GM18507 (cell line): ENCODE measurements at regions not wholly inside any gene's neighbourhood (a gene's known extent, or its start where the extent isn't known, plus 50 kb on each side); places are given as distances from the start of the nearest gene placed in this dataset.

Source experiments
- DNase-seq: peaks from one replicate; pipeline ENCODE4 v3.0.0; 2011; ENCODE audit warnings: low read depth; ENCODE audit not compliant: insufficient read length; ENCODE audit errors: extremely low spot score
- FAIRE-seq: peaks from 2 replicates; lab custom pipeline; 2011; peaks lifted over from hg19 to GRCh38; lab: Jason Lieb, UNC

GRCh38 chr15:52984507-52984906 lies 194.4 kb upstream of the ONECUT1 start:
- FAIRE-seq, result no peak
- no peak for DNase-seq

DNA sequence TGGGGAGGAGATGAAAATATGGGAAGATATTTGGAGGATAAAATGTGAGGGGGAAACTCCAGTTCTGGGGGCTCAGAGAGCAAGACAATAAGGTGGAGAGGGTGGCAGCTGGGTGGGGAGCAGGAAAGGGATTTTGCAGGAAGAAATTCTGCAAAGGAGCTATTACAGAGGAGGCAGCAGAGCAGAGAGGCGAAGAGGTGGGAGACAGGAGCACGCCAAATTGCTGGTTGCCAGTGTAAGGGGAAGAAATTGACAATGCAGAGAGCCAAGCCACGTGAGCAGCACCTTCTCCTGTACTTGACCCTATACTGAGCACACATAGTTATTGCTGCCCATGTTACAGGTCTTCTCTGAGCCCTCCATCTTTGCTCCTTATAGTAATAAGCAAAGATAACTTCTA lies 190.3 kb upstream of the ONECUT1 start:
- FAIRE-seq (no peak), DNase-seq (no peak)

GRCh38 chr15:52976516-52977075 lies 186.5 kb upstream of the ONECUT1 start:
- FAIRE-seq, result no peak
- no peak for DNase-seq

DNA sequence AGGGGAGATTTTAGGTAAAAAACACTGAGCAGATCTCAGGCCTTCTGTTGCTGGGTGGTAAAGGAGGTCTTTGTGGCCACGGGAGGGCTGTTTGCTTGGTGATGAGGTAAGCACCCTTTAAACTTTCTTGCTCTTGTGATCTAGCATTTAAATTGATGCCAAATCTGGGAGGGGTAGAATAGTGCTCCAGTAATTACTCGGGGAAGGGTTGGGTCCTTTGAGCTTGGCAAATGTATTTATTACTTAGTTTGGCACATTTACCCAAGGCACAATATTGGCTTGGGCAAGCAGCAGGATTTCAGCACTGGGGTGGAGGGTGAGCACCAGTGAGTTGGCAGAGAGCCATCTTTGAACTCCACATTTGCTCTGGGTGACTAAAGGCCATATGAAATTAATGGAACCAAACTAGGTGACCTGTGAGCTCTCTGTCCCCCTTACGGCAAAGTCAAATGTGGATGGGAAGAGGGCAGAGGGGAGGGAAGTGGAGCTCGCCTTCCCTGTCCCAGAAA lies 185.9 kb upstream of the ONECUT1 start:
- FAIRE-seq, result no peak
- DNase-seq, result no peak

DNA sequence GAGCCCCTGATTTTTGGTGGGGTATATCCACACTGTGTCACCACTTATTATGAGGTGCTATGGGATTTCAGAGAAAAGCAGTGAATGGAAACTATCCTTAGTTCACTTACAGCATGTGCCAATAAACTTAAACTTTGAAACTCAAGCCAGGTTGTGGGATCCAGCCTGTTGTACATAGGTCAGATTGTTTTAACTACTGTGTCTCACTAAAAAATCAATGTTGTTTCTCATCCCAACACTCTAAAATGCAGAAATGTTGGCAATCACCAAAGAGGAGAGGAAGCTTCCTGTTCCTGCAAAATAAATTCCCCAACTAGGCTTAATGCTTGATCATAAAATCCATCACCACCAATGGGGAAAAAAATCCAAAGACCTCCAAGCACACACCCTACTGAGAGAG lies 173.7 kb upstream of the ONECUT1 start:
- FAIRE-seq, result no peak
- no peak for DNase-seq

DNA sequence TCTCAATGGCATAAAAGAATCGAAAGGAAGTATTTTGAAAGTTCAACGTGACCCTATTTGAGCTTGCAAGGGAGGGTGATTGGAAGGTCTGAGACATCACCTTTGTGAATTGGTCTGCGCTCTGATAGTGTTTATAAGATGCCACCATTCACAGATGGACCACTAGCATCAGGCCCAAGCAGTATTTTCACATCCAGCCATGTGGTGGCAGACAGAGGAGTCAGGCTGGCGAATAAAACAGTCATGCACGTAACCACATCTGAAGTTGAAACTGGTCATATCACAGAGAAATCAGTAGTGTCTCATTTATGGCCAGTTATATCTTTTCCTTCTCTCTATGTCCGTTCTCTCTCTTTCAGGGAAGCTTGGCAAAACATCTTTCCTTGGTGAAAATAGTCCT lies 170.1 kb upstream of the ONECUT1 start:
- DNase-seq, result no peak
- no peak for FAIRE-seq

DNA sequence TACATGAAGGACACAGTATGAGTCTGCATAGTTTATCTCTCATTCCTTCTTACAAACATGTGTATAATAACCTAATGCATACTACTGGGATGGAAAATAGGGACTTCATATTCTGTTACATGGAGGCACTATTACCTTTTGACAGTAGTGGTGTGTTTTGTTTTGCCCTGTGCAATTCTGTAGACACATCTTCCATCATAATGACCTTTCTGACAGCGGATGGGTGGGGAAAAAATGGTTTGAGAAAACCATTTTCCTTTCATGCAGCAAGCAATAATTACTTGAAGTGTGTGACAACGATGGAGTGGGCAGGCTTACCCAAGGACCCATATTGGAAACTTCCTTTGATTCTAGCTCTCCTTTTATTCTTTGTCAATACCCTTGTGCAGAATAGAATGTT lies 153.6 kb upstream of the ONECUT1 start:
- no peak for FAIRE-seq
- DNase-seq, result no peak

- FAIRE-seq (no peak), DNase-seq (no peak)
Observed at GRCh38 chr15:52936489-52936888, 146.4 kb upstream of the ONECUT1 start.

GRCh38 chr15:52925130-52925529 lies 135.0 kb upstream of the ONECUT1 start:
- no peak for FAIRE-seq

DNA sequence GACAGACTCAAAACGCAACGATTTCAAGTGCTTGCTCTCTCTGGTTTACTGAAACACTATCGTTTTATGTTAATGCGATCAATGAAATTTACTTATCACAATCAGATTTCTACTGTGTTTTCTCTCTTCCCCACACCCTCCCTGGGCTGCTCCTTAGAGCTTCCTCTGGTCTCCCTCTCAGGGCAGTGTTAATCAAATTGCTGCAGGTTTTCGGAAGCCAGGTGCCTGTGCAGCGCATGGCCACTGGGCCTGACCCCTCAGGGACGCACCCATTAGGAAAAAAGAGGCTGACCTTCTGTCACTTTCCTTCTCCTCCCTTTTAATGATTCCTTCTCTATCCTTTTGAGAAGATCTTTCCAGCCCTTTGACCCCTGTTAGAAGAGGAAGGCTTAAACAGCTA lies 134.5 kb upstream of the ONECUT1 start:
- no peak for DNase-seq
- FAIRE-seq, result no peak

More at GRCh38 chr15:52925130-52925529, 135.0 kb upstream of the ONECUT1 start:
- no peak for DNase-seq

DNA sequence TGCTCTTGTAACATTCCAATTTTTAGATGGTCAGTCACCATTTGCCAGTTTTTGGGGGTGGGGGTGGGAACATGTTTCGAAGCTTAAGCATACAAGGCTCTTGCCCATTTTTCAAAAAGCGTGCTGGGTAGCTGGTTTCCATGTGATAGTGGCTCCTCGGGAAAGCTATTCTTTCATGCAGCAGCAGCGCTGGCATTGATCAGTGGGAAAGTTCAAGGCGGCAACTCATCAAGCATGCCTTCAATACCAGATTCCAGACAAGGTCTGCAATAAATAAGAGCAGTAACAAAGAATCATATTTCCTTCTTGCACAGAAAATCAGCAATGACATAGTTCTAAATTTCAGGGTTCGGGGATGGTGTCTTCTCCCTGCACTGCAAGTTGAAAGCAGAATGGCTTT lies 133.5 kb upstream of the ONECUT1 start:
- DNase-seq (no peak), FAIRE-seq (no peak)

DNA sequence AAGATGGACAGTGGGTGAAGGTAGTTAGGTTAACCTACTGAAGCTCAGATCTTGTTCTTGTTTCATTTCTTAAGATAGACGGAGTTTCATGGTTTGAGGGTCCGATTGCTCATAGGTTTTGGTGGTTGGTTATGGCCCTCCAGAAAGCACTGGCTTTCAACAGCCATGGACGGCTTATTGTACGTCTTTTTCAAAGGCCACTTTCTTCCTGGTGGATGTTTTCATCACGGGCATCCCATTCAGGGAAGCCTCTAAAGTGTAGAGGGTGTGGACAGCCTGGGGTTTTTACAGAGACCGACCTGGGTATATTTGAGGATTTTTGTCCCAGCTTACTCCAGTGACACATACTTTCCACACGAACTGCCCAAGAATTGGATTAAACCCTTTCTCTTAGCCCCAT lies 132.7 kb upstream of the ONECUT1 start:
- DNase-seq (no peak), FAIRE-seq (no peak)

GRCh38 chr15:52912172-52912571 lies 122.0 kb upstream of the ONECUT1 start:
- no peak for DNase-seq
- FAIRE-seq, result no peak

DNA sequence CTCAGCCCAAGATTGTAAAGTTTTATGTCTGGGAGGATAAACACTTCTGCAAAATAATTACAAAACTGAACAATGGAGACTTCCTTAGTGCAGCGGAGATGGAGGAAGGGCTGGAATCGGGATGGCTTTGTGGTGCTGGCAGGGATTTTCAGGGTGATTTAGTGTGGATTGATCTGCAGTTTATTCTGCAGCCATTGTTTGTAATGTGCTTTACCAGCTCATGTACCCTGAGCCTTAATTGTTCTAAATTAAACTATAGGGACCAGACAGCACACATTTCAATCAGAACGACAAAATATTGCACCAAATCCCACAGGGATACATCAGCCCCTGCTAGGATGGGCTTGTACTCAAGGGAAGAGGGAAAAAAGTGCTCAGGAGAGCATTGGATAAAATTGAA lies 103.2 kb upstream of the ONECUT1 start:
- FAIRE-seq, result no peak
- DNase-seq, result no peak

DNA sequence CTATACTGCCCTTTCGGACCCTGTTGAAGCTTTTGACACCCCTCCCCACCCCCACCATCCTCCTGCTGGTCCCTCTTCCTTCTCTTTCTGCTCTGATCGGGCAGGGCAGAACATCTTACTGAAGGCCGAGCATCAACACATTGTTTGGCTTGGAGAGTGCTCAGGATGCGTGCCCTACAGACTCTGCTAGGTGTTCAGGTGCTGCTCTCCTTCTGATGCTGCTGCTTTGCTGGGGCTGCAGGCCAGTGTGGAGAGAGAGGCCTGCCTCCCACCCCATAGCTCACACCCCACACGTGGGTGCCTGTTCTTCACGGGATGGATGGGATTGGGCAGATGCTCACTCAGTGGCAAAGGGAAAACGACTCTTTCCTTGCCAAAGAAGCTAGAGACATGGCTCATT lies 89.8 kb upstream of the ONECUT1 start:
- FAIRE-seq, result no peak
- no peak for DNase-seq

- no peak for DNase-seq
- FAIRE-seq, result no peak
Observed at GRCh38 chr15:52879145-52879544, 89.0 kb upstream of the ONECUT1 start.

GRCh38 chr15:52876991-52877663 lies 87.0 kb upstream of the ONECUT1 start:
- FAIRE-seq (no peak), DNase-seq (no peak)

- no peak for FAIRE-seq
- DNase-seq, result no peak
Observed at GRCh38 chr15:52872036-52872818, 82.1 kb upstream of the ONECUT1 start.

DNA sequence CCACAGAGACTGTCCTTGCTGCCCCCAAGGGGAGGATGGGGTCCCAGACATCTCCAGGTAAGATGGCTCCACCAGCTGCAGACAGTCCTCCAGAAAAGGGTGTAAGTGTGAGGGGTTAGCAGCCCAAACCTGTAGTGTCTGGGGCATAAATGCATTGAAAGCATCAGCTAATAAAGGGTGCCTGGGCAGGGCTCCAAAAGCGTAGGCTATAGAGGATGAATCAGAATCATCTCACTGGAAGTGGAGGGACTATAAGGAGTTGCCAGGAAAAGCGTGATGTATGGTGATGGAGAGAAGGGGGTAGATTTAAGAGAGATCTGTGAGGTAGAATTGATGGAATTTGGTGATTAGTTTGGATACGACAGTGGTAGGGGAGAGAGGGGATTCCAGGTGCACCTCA lies 79.9 kb upstream of the ONECUT1 start:
- DNase-seq (no peak), FAIRE-seq (no peak)

- no peak for FAIRE-seq
- no peak for DNase-seq
Observed at GRCh38 chr15:52866698-52867097, 76.6 kb upstream of the ONECUT1 start.

DNA sequence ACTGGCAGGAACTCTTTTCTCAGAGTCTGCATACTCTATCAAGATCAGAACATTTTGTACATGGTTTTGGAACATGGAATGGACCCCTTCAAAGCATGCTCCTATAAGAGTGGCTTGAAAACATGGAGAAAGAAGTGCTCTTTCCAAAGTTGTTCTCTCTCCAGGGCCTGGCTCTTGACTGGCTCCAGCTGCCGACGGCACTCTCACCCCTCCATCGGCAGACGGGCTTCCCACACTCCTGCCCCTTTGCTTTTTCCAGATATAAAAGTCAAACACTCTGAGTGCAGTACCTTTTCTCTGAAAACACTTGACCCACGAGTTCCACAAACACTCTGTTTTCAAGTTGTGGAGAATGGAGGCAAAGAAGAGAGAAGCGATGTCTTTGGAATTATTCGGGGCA lies 72.5 kb upstream of the ONECUT1 start:
- no peak for FAIRE-seq
- no peak for DNase-seq
